ENCODE measurements at regions not wholly inside any gene's neighbourhood (a gene's known extent, or its start where the extent isn't known, plus 50 kb on each side); places are given as distances from the start of the nearest gene placed in this dataset.

GRCh38 chr6:170084166-170084730 lies 206.6 kb downstream of the DLL1 start:
- intact Hi-C loops (cut with DNase I) = no loop called here

GRCh38 chr6:170083236-170084051 lies 207.4 kb downstream of the DLL1 start:
- no peak for DNase-seq
- H3K27ac ChIP-seq = no peak overlapping the region
- no peaks in the 10 kb centered on the region for H3K36me3 ChIP-seq
- H3K9me3 ChIP-seq = no peaks in the 10 kb centered on the region
- 82 to 89% methylated on average over 33 of the region's 33 CpGs for WGBS, 2 donors
- H3K4me1 ChIP-seq = peaks cover 0 to 23% (median 3%) of the 10 kb centered on the region in 4 donors
- no peak overlapping the region for H3K4me3 ChIP-seq
- intact Hi-C loops (cut with DNase I) = no loop called here
- no peaks in the 10 kb centered on the region for H3K27me3 ChIP-seq
- TF ChIP-seq POLR2AphosphoS5 (IDR thresholded peaks at IDR 0.05) (no peak), EP300 (IDR thresholded peaks at IDR 0.05) (no peak), POLR2A (IDR thresholded peaks at IDR 0.05) (no peak)
- TF ChIP-seq, protein P1, sequence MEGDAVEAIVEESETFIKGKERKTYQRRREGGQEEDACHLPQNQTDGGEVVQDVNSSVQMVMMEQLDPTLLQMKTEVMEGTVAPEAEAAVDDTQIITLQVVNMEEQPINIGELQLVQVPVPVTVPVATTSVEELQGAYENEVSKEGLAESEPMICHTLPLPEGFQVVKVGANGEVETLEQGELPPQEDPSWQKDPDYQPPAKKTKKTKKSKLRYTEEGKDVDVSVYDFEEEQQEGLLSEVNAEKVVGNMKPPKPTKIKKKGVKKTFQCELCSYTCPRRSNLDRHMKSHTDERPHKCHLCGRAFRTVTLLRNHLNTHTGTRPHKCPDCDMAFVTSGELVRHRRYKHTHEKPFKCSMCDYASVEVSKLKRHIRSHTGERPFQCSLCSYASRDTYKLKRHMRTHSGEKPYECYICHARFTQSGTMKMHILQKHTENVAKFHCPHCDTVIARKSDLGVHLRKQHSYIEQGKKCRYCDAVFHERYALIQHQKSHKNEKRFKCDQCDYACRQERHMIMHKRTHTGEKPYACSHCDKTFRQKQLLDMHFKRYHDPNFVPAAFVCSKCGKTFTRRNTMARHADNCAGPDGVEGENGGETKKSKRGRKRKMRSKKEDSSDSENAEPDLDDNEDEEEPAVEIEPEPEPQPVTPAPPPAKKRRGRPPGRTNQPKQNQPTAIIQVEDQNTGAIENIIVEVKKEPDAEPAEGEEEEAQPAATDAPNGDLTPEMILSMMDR (IDR thresholded peaks at IDR 0.05) = no peak

More at GRCh38 chr6:170084166-170084730, 206.6 kb downstream of the DLL1 start:
- TF ChIP-seq POLR2AphosphoS5 (IDR thresholded peaks at IDR 0.05) (no peak), EP300 (IDR thresholded peaks at IDR 0.05) (no peak), POLR2A (IDR thresholded peaks at IDR 0.05) (no peak)
- TF ChIP-seq, protein P1 (IDR thresholded peaks at IDR 0.05) = no peak
- Histone ChIP-seq H3K27ac (no peak overlapping the region), H3K4me1 (peaks cover 0 to 23% (median 3%) of the 10 kb centered on the region in 4 donors), H3K4me3 (no peak overlapping the region), H3K36me3 (no peaks in the 10 kb centered on the region), H3K27me3 (no peaks in the 10 kb centered on the region), H3K9me3 (no peaks in the 10 kb centered on the region)
- WGBS, 2 donors = 90% methylated on average over 21 of the region's 21 CpGs
- DNase-seq = no peak

GRCh38 chr6:170082531-170083187 lies 208.2 kb downstream of the DLL1 start:
- no peak for DNase-seq
- no peaks in the 10 kb centered on the region for H3K27me3 ChIP-seq
- H3K27ac ChIP-seq = no peak overlapping the region
- no peaks in the 10 kb centered on the region for H3K36me3 ChIP-seq
- no peaks in the 10 kb centered on the region for H3K9me3 ChIP-seq
- H3K4me1 ChIP-seq = peaks cover 0 to 23% (median 3%) of the 10 kb centered on the region in 4 donors
- H3K4me3 ChIP-seq = no peak overlapping the region
- intact Hi-C loops (cut with DNase I) = no loop called here
- 77 to 82% methylated on average over 12 of the region's 12 CpGs for WGBS, 2 donors
- TF ChIP-seq POLR2A (IDR thresholded peaks at IDR 0.05) (no peak), EP300 (IDR thresholded peaks at IDR 0.05) (no peak), POLR2AphosphoS5 (IDR thresholded peaks at IDR 0.05) (no peak)
- TF ChIP-seq, protein P1 (IDR thresholded peaks at IDR 0.05) = no peak

- no peaks in the 10 kb centered on the region for H3K9me3 ChIP-seq
- no peaks in the 10 kb centered on the region for H3K36me3 ChIP-seq
- no peak overlapping the region for H3K27ac ChIP-seq
- WGBS, 2 donors = 90 to 93% methylated on average over 13 of the region's 13 CpGs
- peaks cover 0 to 23% (median 3%) of the 10 kb centered on the region in 4 donors for H3K4me1 ChIP-seq
- H3K4me3 ChIP-seq = no peak overlapping the region
- H3K27me3 ChIP-seq = no peaks in the 10 kb centered on the region
- DNase-seq = no peak
- TF ChIP-seq EP300 (IDR thresholded peaks at IDR 0.05) (no peak), POLR2AphosphoS5 (IDR thresholded peaks at IDR 0.05) (no peak), POLR2A (IDR thresholded peaks at IDR 0.05) (no peak)
- TF ChIP-seq, protein P1 (IDR thresholded peaks at IDR 0.05) = no peak
- intact Hi-C loops (cut with DNase I) = no loop called here
These were observed 208.8 kb downstream of the DLL1 start for GRCh38 chr6:170082067-170082466.
